Muscle layer of colon (tissue), 2 donors: ENCODE measurements at regions not wholly inside any gene's neighbourhood (a gene's known extent, or its start where the extent isn't known, plus 50 kb on each side); places are given as distances from the start of the nearest gene placed in this dataset.

Experiments
- H3K27ac ChIP-seq: one replicate; pipeline ENCODE4 v1.7.0; 2013; ENCODE audit warnings: low read depth, mild to moderate bottlenecking, low read length, moderate library complexity
- H3K27me3 ChIP-seq, 2 donors: one replicate each; pipeline ENCODE4 v1.7.0; 2013; ENCODE audit warnings: low read length in 2 of 2, mild to moderate bottlenecking in 2 of 2; ENCODE audit not compliant: insufficient read depth in 2 of 2, control insufficient read depth in 1 of 2
- H3K36me3 ChIP-seq: one replicate; pipeline ENCODE4 v1.7.0; 2013; ENCODE audit warnings: mild to moderate bottlenecking, low read length; ENCODE audit not compliant: insufficient read depth
- H3K4me1 ChIP-seq: one replicate; pipeline ENCODE4 v1.7.0; 2013; ENCODE audit warnings: mild to moderate bottlenecking, low read length; ENCODE audit not compliant: insufficient read depth
- H3K4me3 ChIP-seq, 2 donors: one replicate each; pipeline ENCODE4 v1.7.0; 2013; ENCODE audit warnings: low read length in 2 of 2, low read depth in 1 of 2, mild to moderate bottlenecking in 1 of 2, moderate library complexity in 1 of 2
- H3K9ac ChIP-seq: one replicate; pipeline ENCODE4 v1.7.0; 2013; ENCODE audit warnings: low read length
- H3K9me3 ChIP-seq: one replicate; pipeline ENCODE4 v1.7.0; 2013; ENCODE audit warnings: mild to moderate bottlenecking, low read length
- donor health status: abdominal sarcoma.
- donor health status: Adenocarcinoma of cecum.

GRCh38 chr2:8469709-8470493 is 212.0 kb upstream of the ID2 start:
- Histone ChIP-seq H3K9me3 (no peaks in the 10 kb centered on the region), H3K9ac (no peak overlapping the region), H3K36me3 (no peaks in the 10 kb centered on the region), H3K4me1 (no peaks in the 10 kb centered on the region), H3K27me3 (no peaks in the 10 kb centered on the region), H3K27ac (no peak overlapping the region), H3K4me3 (no peak overlapping the region)

GRCh38 chr2:8472545-8473323 is 209.1 kb upstream of the ID2 start:
- H3K4me3 ChIP-seq, result no peak overlapping the region
- no peak overlapping the region for H3K9ac ChIP-seq
- H3K9me3 ChIP-seq, result no peaks in the 10 kb centered on the region
- no peak overlapping the region for H3K27ac ChIP-seq
- H3K27me3 ChIP-seq, result no peaks in the 10 kb centered on the region
- H3K4me1 ChIP-seq, result no peaks in the 10 kb centered on the region
- no peaks in the 10 kb centered on the region for H3K36me3 ChIP-seq

- no peaks in the 10 kb centered on the region for H3K36me3 ChIP-seq
- H3K9me3 ChIP-seq, result no peaks in the 10 kb centered on the region
- H3K27ac ChIP-seq, result no peak overlapping the region
- H3K4me3 ChIP-seq, result no peak overlapping the region
- H3K27me3 ChIP-seq, result no peaks in the 10 kb centered on the region
- H3K9ac ChIP-seq, result no peak overlapping the region
- no peaks in the 10 kb centered on the region for H3K4me1 ChIP-seq
These were observed 206.4 kb upstream of the ID2 start for GRCh38 chr2:8475349-8476031.

- H3K4me1 ChIP-seq, result no peaks in the 10 kb centered on the region
- no peak overlapping the region for H3K27ac ChIP-seq
- H3K36me3 ChIP-seq, result no peaks in the 10 kb centered on the region
- H3K9me3 ChIP-seq, result no peaks in the 10 kb centered on the region
- no peak overlapping the region for H3K9ac ChIP-seq
- no peak overlapping the region for H3K4me3 ChIP-seq
- no peaks in the 10 kb centered on the region for H3K27me3 ChIP-seq
These were observed 204.0 kb upstream of the ID2 start for GRCh38 chr2:8477552-8478470.

DNA sequence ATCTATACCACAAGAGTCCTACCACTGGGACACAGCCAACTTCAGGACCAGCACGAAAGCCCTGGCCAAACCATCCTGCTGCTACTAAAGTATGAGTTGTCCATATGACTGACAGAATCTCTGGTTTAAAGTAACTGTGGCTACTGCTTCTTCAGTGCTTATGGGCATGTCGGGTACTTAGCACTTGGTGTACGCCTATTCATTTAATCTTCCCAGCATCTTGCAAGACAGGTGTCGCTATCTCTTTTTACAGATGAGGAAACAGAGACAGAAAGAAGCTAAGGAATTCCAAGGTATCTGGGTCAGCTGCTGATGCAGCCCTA is 203.4 kb upstream of the ID2 start:
- H3K27ac ChIP-seq, result no peak overlapping the region
- no peaks in the 10 kb centered on the region for H3K36me3 ChIP-seq
- no peaks in the 10 kb centered on the region for H3K4me1 ChIP-seq
- H3K27me3 ChIP-seq, result no peaks in the 10 kb centered on the region
- no peaks in the 10 kb centered on the region for H3K9me3 ChIP-seq
- H3K4me3 ChIP-seq, result no peak overlapping the region
- no peak overlapping the region for H3K9ac ChIP-seq

GRCh38 chr2:8479298-8479697 is 202.6 kb upstream of the ID2 start:
- H3K9me3 ChIP-seq, result no peaks in the 10 kb centered on the region
- H3K27ac ChIP-seq, result no peak overlapping the region
- no peak overlapping the region for H3K4me3 ChIP-seq
- no peaks in the 10 kb centered on the region for H3K4me1 ChIP-seq
- H3K9ac ChIP-seq, result no peak overlapping the region
- H3K36me3 ChIP-seq, result no peaks in the 10 kb centered on the region
- H3K27me3 ChIP-seq, result no peaks in the 10 kb centered on the region

DNA sequence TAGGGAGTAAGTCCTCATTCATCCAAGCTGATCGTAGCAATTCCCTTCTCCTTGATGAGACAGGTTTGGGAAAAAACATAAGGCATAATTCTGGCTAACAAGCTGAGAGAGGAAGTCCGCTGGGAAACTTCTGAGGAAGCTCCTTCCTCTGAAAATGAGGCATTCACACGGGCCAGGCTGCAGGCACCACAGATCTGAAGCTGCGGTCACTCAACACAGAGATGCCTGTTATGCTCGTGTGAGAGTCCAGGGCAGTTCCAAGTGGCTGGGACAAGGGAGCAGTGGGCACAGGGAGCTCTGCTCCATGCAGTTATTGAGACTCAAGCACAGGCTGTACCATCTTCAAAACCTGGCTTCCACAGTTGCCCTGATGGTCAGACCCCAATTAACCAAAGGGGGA is 200.9 kb upstream of the ID2 start:
- H3K4me1 ChIP-seq, result no peaks in the 10 kb centered on the region
- H3K9ac ChIP-seq, result no peak overlapping the region
- no peak overlapping the region for H3K27ac ChIP-seq

GRCh38 chr2:8481463-8482009 is 200.3 kb upstream of the ID2 start:
- no peaks in the 10 kb centered on the region for H3K27me3 ChIP-seq
- H3K4me3 ChIP-seq, result no peak overlapping the region
- H3K4me1 ChIP-seq, result no peaks in the 10 kb centered on the region

More for the DNA sequence above, 200.9 kb upstream of the ID2 start:
- no peaks in the 10 kb centered on the region for H3K9me3 ChIP-seq
- H3K27me3 ChIP-seq, result no peaks in the 10 kb centered on the region
- no peak overlapping the region for H3K4me3 ChIP-seq
- no peaks in the 10 kb centered on the region for H3K36me3 ChIP-seq

GRCh38 chr2:8482432-8482831 is 199.4 kb upstream of the ID2 start:
- Histone ChIP-seq H3K9me3 (no peaks in the 10 kb centered on the region), H3K36me3 (no peaks in the 10 kb centered on the region), H3K4me1 (no peaks in the 10 kb centered on the region), H3K9ac (no peak overlapping the region), H3K27me3 (no peaks in the 10 kb centered on the region), H3K4me3 (no peak overlapping the region), H3K27ac (no peak overlapping the region)

More at GRCh38 chr2:8481463-8482009, 200.3 kb upstream of the ID2 start:
- Histone ChIP-seq H3K27ac (no peak overlapping the region), H3K9ac (no peak overlapping the region), H3K36me3 (no peaks in the 10 kb centered on the region), H3K9me3 (no peaks in the 10 kb centered on the region)

- no peak overlapping the region for H3K27ac ChIP-seq
- no peaks in the 10 kb centered on the region for H3K9me3 ChIP-seq
- no peak overlapping the region for H3K4me3 ChIP-seq
- no peaks in the 10 kb centered on the region for H3K4me1 ChIP-seq
- no peak overlapping the region for H3K9ac ChIP-seq
- H3K36me3 ChIP-seq, result no peaks in the 10 kb centered on the region
- no peaks in the 10 kb centered on the region for H3K27me3 ChIP-seq
These were observed 197.2 kb upstream of the ID2 start for GRCh38 chr2:8484502-8485283.
